ENCODE measurements at regions not wholly inside any gene's neighbourhood (a gene's known extent, or its start where the extent isn't known, plus 50 kb on each side); places are given as distances from the start of the nearest gene placed in this dataset.

- TF ChIP-seq CTCF (conservative IDR thresholded peaks at IDR 0.05; ENCODE audit: low read length) = no peak
- TF ChIP-seq EZH2phosphoT487 (IDR thresholded peaks at IDR 0.05; ENCODE audit: borderline replicate concordance, low read depth, low read length) = no peak
Observed at GRCh38 chr5:54885636-54886035, 99.8 kb downstream of the ESM1 start.
